IMR-90 (cell line): ENCODE measurements at regions not wholly inside any gene's neighbourhood (a gene's known extent, or its start where the extent isn't known, plus 50 kb on each side); places are given as distances from the start of the nearest gene placed in this dataset.

ENCODE experiments used
- ATAC-seq: fragments of 200-7000 bp; cut with Tn5 transposase; 2 replicates; pipeline ENCODE4 v1.9.1; 2020; ENCODE audit warnings: low read depth, mild to moderate bottlenecking, moderate library complexity
- BruUV-seq: library from RNA; stranded (reverse); fragments of 400-500 nt; replicated peaks from 2 replicates; lab custom pipeline; 2021; lab: Mats Ljungman, UMichigan
- CTCF ChIA-PET: fragments of 300-600 bp; formaldehyde crosslinking; extraction: SDS; loops from one replicate; lab custom pipeline; 2021; ENCODE audit warnings: antibody characterized with exemption; lab: Yijun Ruan, JAX
- POLR2A ChIA-PET: fragments of 300-600 bp; sonication (Branson Sonifier 250); formaldehyde crosslinking; loops from one replicate; lab custom pipeline; 2022; ENCODE audit warnings: antibody characterized with exemption; ENCODE audit not compliant: unreplicated experiment; lab: Charles Lee
- DNase-seq: peaks from one replicate; pipeline ENCODE4 v3.0.0; 2013
- H2AFZ ChIP-seq: replicated peaks from 2 replicates; pipeline ENCODE3; 2013; ENCODE audit warnings: low read length, mild to moderate bottlenecking; ENCODE audit not compliant: poor library complexity
- H2AK5ac ChIP-seq: 2 replicates; pipeline ENCODE4 v1.6.1; 2013; ENCODE audit warnings: low read depth, low read length, inconsistent platforms
- H2AK9ac ChIP-seq: replicated peaks from 2 replicates; pipeline ENCODE3; 2013; ENCODE audit warnings: mild to moderate bottlenecking, low read depth, low read length, moderate library complexity; ENCODE audit not compliant: poor library complexity
- H2BK120ac ChIP-seq: 2 replicates; pipeline ENCODE4 v1.6.1; 2013; ENCODE audit warnings: low read depth, low read length, inconsistent platforms
- H2BK15ac ChIP-seq: 3 replicates; pipeline ENCODE4 v1.6.1; 2013; ENCODE audit warnings: low read depth, low read length, inconsistent platforms
- H2BK20ac ChIP-seq: 2 replicates; pipeline ENCODE4 v1.6.1; 2013; ENCODE audit warnings: low read depth, mild to moderate bottlenecking, inconsistent platforms, low read length, moderate library complexity
- H2BK5ac ChIP-seq: 2 replicates; pipeline ENCODE4 v1.6.1; 2013; ENCODE audit warnings: mild to moderate bottlenecking, low read depth, low read length, inconsistent platforms; ENCODE audit not compliant: poor library complexity, severe bottlenecking
- H3K14ac ChIP-seq: replicated peaks from 2 replicates; pipeline ENCODE4 v1.6.1; 2013; ENCODE audit warnings: low read depth, low read length, inconsistent platforms
- H3K18ac ChIP-seq: 2 replicates; pipeline ENCODE4 v1.6.1; 2013; ENCODE audit warnings: low read depth, low read length, control low read depth
- H3K23ac ChIP-seq: 2 replicates; pipeline ENCODE4 v1.6.1; 2013; ENCODE audit warnings: low read depth, low read length, inconsistent platforms
- H3K27ac ChIP-seq: 2 replicates; pipeline ENCODE4 v1.5.1; 2013; ENCODE audit warnings: mild to moderate bottlenecking, control low read depth, low read length; ENCODE audit not compliant: insufficient read depth
- H3K27me3 ChIP-seq: 2 replicates; pipeline ENCODE4 v1.6.1; 2013; ENCODE audit warnings: low read length; ENCODE audit not compliant: control insufficient read depth, insufficient read depth
- H3K36me3 ChIP-seq: 2 replicates; pipeline ENCODE4 v1.6.1; 2013; ENCODE audit warnings: low read length, mixed read lengths; ENCODE audit not compliant: control insufficient read depth, insufficient read depth
- H3K4ac ChIP-seq: 2 replicates; pipeline ENCODE4 v1.6.1; 2013; ENCODE audit warnings: low read depth, low read length, inconsistent platforms
- H3K4me1 ChIP-seq: 2 replicates; pipeline ENCODE4 v1.6.1; 2013; ENCODE audit warnings: low read length, mixed read lengths; ENCODE audit not compliant: control insufficient read depth, insufficient read depth
- H3K4me2 ChIP-seq: 2 replicates; pipeline ENCODE4 v1.6.1; 2013; ENCODE audit warnings: low read depth, mild to moderate bottlenecking, control low read depth, low read length, moderate library complexity
- H3K4me3 ChIP-seq: 2 replicates; pipeline ENCODE4 v1.5.1; 2013; ENCODE audit warnings: low read depth, mild to moderate bottlenecking, control low read depth, low read length, moderate library complexity; ENCODE audit not compliant: insufficient read depth
- H3K56ac ChIP-seq: 2 replicates; pipeline ENCODE4 v1.6.1; 2013; ENCODE audit warnings: low read length, inconsistent platforms; ENCODE audit not compliant: insufficient read depth; ENCODE audit errors: extremely low read depth
- H3K79me1 ChIP-seq, 2 experiments: 2 replicates each; pipeline ENCODE4 v1.6.1; 2013; ENCODE audit warnings: low read length in 2 of 2, inconsistent platforms in 1 of 2, low read depth in 1 of 2
- H3K9ac ChIP-seq: 2 replicates; pipeline ENCODE4 v1.6.1; 2013; ENCODE audit warnings: low read depth, low read length, control low read depth
- H3K9me1 ChIP-seq: 2 replicates; pipeline ENCODE4 v1.6.1; 2013; ENCODE audit warnings: low read length, inconsistent platforms; ENCODE audit not compliant: insufficient read depth
- H3K9me3 ChIP-seq: 2 replicates; pipeline ENCODE4 v1.6.1; 2013; ENCODE audit warnings: low read length; ENCODE audit not compliant: control insufficient read depth, insufficient read depth
- H4K20me1 ChIP-seq: 2 replicates; pipeline ENCODE4 v1.6.1; 2013; ENCODE audit warnings: low read length, inconsistent platforms; ENCODE audit not compliant: insufficient read depth
- H4K5ac ChIP-seq: 2 replicates; pipeline ENCODE4 v1.6.1; 2013; ENCODE audit warnings: mild to moderate bottlenecking, low read depth, low read length, control low read depth
- H4K8ac ChIP-seq, 2 experiments: 2 replicates each; pipeline ENCODE4 v1.6.1; 2013; ENCODE audit warnings: low read depth in 2 of 2, low read length in 2 of 2, control low read depth in 1 of 2, inconsistent platforms in 1 of 2
- H4K91ac ChIP-seq: 2 replicates; pipeline ENCODE4 v1.6.1; 2013; ENCODE audit warnings: low read depth, low read length, inconsistent platforms; ENCODE audit not compliant: insufficient read depth
- CEBPB ChIP-seq: IDR thresholded peaks from 2 replicates; pipeline ENCODE4 v1.6.1; 2012; ENCODE audit warnings: low read depth, low read length, improper control_type of control experiment
- CHD1 ChIP-seq: IDR thresholded peaks from 2 replicates; pipeline ENCODE4 v1.6.1; 2012; ENCODE audit warnings: low read depth, low read length, improper control_type of control experiment
- ELK1 ChIP-seq: fragments of 150-350 bp; IDR thresholded peaks from 2 replicates; pipeline ENCODE4 v1.6.1; 2016; ENCODE audit warnings: low read depth, mild to moderate bottlenecking, low read length, moderate library complexity, borderline replicate concordance
- FOS ChIP-seq: fragments of 150-350 bp; IDR thresholded peaks from 2 replicates; pipeline ENCODE4 v1.6.1; 2016; ENCODE audit warnings: low read depth, low read length
- MAFK ChIP-seq: IDR thresholded peaks from 2 replicates; pipeline ENCODE4 v1.6.1; 2012; ENCODE audit warnings: low read depth, low read length, improper control_type of control experiment
- MAZ ChIP-seq: IDR thresholded peaks from 2 replicates; pipeline ENCODE4 v1.6.1; 2012; ENCODE audit warnings: low read depth, mild to moderate bottlenecking, low read length, improper control_type of control experiment, moderate library complexity, borderline replicate concordance
- MXI1 ChIP-seq: IDR thresholded peaks from 2 replicates; pipeline ENCODE4 v1.6.1; 2012; ENCODE audit warnings: low read depth, mild to moderate bottlenecking, low read length, moderate library complexity, borderline replicate concordance
- NFE2L2 ChIP-seq: fragments of 150-350 bp; IDR thresholded peaks from 2 replicates; pipeline ENCODE4 v1.6.1; 2016; ENCODE audit warnings: low read depth, mild to moderate bottlenecking, low read length
- POLR2A ChIP-seq: IDR thresholded peaks from 2 replicates; pipeline ENCODE4 v1.6.1; 2012; ENCODE audit warnings: mild to moderate bottlenecking, low read depth, low read length
- RAD21 ChIP-seq: IDR thresholded peaks from 2 replicates; pipeline ENCODE4 v1.6.1; 2012; ENCODE audit warnings: low read length, improper control_type of control experiment
- RCOR1 ChIP-seq: IDR thresholded peaks from 2 replicates; pipeline ENCODE4 v1.6.1; 2012; ENCODE audit warnings: mild to moderate bottlenecking, low read length, improper control_type of control experiment; ENCODE audit not compliant: insufficient replicate concordance
- RFX5 ChIP-seq: IDR thresholded peaks from 2 replicates; pipeline ENCODE4 v1.8.0; 2012; ENCODE audit warnings: low read depth, mild to moderate bottlenecking, low read length, moderate library complexity
- SMC3 ChIP-seq: fragments of 150-350 bp; IDR thresholded peaks from 2 replicates; pipeline ENCODE4 v1.6.1; 2016; ENCODE audit warnings: low read depth, mild to moderate bottlenecking, antibody characterized with exemption, low read length, moderate library complexity
- WGBS, 2 experiments: methylation state at CpG; one replicate each; pipeline versions ENCODE4 v1.1.5 to v1.1.7; 2013; ENCODE audit warnings: missing lambda C conversion rate in 2 of 2; ENCODE audit not compliant: insufficient read length in 1 of 2; ENCODE audit errors: extremely low coverage in 2 of 2; 5-methylcytosine and 5-hydroxymethylcytosine counted together
- dilution Hi-C: fragments of 300-500 bp; cut with HindIII; formaldehyde crosslinking; loops from one replicate; pipeline ENCODE4 v1.14.3; 2018; ENCODE audit warnings: low sequenced_read_pairs; ENCODE audit not compliant: unreplicated experiment
- in situ Hi-C: fragments of 300-500 bp; cut with MboI; formaldehyde crosslinking; loops from 3 replicates; pipeline ENCODE4 v1.14.3; 2019; ENCODE audit warnings: low sequenced_read_pairs, inconsistent platforms, mixed read lengths
- intact Hi-C: fragments of 100-400 bp; cut with micrococcal nuclease; formaldehyde crosslinking; loops from 2 replicates; pipeline ENCODE4 v1.10.0; 2022

- TF ChIP-seq RFX5, result no peak
- no peak for TF ChIP-seq RAD21
- TF ChIP-seq CHD1, result no peak
- no peak for TF ChIP-seq SMC3
- no peak for TF ChIP-seq ELK1
- no peak for TF ChIP-seq FOS
- TF ChIP-seq MAZ, result no peak
- no peak for TF ChIP-seq CEBPB
- no peak for TF ChIP-seq MXI1
- TF ChIP-seq NFE2L2, result no peak
- TF ChIP-seq RCOR1, result no peak
- TF ChIP-seq MAFK, result no peak
- TF ChIP-seq POLR2A, result no peak
- DNase-seq (no peak), ATAC-seq (no peak)
- dilution Hi-C loops, result no loop called here
- no peaks in the 10 kb centered on the region for H3K27me3 ChIP-seq
- H3K18ac ChIP-seq, result no peak overlapping the region
- CTCF ChIA-PET, result no interaction called here
- no peak overlapping the region for H3K23ac ChIP-seq
- no peak overlapping the region for H4K8ac ChIP-seq
- H3K9ac ChIP-seq, result no peak overlapping the region
- no peaks in the 10 kb centered on the region for H3K79me1 ChIP-seq
- in situ Hi-C loops, result no loop called here
- H3K4ac ChIP-seq, result no peak overlapping the region
- H2AK5ac ChIP-seq, result no peak overlapping the region
- H2BK20ac ChIP-seq, result no peak overlapping the region
- H4K91ac ChIP-seq, result no peak overlapping the region
- intact Hi-C loops, result no loop called here
- H3K36me3 ChIP-seq, result no peaks in the 10 kb centered on the region
- WGBS, 2 experiments, result 36% methylated on average over 3 of the region's 10 CpGs; no CpG with 5 or more reads in 1 of the 2 experiments
- no peak overlapping the region for H2BK5ac ChIP-seq
- H4K5ac ChIP-seq, result no peak overlapping the region
- H2BK15ac ChIP-seq, result no peak overlapping the region
- H2BK120ac ChIP-seq, result no peak overlapping the region
- no peak overlapping the region for H2AFZ ChIP-seq
- no peak overlapping the region for H2AK9ac ChIP-seq
- no peak overlapping the region for H3K56ac ChIP-seq
- no peak overlapping the region for H3K27ac ChIP-seq
- H3K14ac ChIP-seq, result no peak overlapping the region
- no peak overlapping the region for H3K4me3 ChIP-seq
- no peaks in the 10 kb centered on the region for H3K9me3 ChIP-seq
- BruUV-seq, result no TSS peak
- H3K9me1 ChIP-seq, result no peaks in the 10 kb centered on the region
- H4K20me1 ChIP-seq, result no peaks in the 10 kb centered on the region
- POLR2A ChIA-PET, result no interaction called here
- H3K4me1 ChIP-seq, result no peaks in the 10 kb centered on the region
- H3K4me2 ChIP-seq, result no peak overlapping the region
Observed at GRCh38 chr2:119082821-119083400, 75.6 kb downstream of the C1QL2 start.
